Calu3 (cell line): ENCODE measurements at regions not wholly inside any gene's neighbourhood (a gene's known extent, or its start where the extent isn't known, plus 50 kb on each side); places are given as distances from the start of the nearest gene placed in this dataset.

Experiments used
- BruUV-seq: library from RNA; stranded (reverse); fragments of 400-500 nt; replicated peaks from 2 replicates; lab custom pipeline; 2021; lab: Mats Ljungman, UMichigan
- CTCF ChIA-PET: fragments of 300-600 bp; sonication (Branson Sonifier 250); formaldehyde crosslinking; loops from one replicate; lab custom pipeline; 2022; ENCODE audit warnings: antibody characterized with exemption; lab: Charles Lee
- DNase-seq: peaks from one replicate; pipeline ENCODE4 v3.0.0; 2022
- H3K27ac Mint-ChIP-seq: one replicate; pipeline ENCODE4 v1.8.0; 2022; ENCODE audit warnings: mixed read lengths; ENCODE audit not compliant: unreplicated experiment
- H3K27me3 Mint-ChIP-seq: one replicate; pipeline ENCODE4 v1.8.0; 2022; ENCODE audit warnings: mixed read lengths; ENCODE audit not compliant: unreplicated experiment
- H3K36me3 Mint-ChIP-seq: one replicate; pipeline ENCODE4 v1.8.0; 2022; ENCODE audit warnings: mild to moderate bottlenecking, moderate library complexity, mixed read lengths; ENCODE audit not compliant: insufficient read depth, unreplicated experiment
- H3K4me1 Mint-ChIP-seq: one replicate; pipeline ENCODE4 v1.8.0; 2022; ENCODE audit warnings: mild to moderate bottlenecking, low read depth, mixed read lengths; ENCODE audit not compliant: unreplicated experiment
- H3K4me3 Mint-ChIP-seq: one replicate; pipeline ENCODE4 v1.8.0; 2022; ENCODE audit warnings: mild to moderate bottlenecking, low read depth, moderate library complexity, mixed read lengths; ENCODE audit not compliant: unreplicated experiment
- H3K9me3 Mint-ChIP-seq: one replicate; pipeline ENCODE4 v1.8.0; 2022; ENCODE audit warnings: low read depth, mixed read lengths; ENCODE audit not compliant: unreplicated experiment
- CTCF ChIP-seq: fragments of 200-600 bp; IDR thresholded peaks from one replicate; pipeline ENCODE4 v1.8.0; 2022; ENCODE audit warnings: antibody characterized with exemption; ENCODE audit not compliant: unreplicated experiment
- intact Hi-C: fragments of 100-400 bp; cut with micrococcal nuclease; formaldehyde crosslinking; loops from one replicate; pipeline ENCODE4 v1.10.0; 2022; ENCODE audit not compliant: unreplicated experiment

GRCh38 chr6:104506429-104506828 lies 353.3 kb downstream of the HACE1 start:
- no peak for TF ChIP-seq CTCF
- DNase-seq = no peak
- no peaks in the 10 kb centered on the region for H3K9me3 Mint-ChIP-seq
- no peaks in the 10 kb centered on the region for H3K36me3 Mint-ChIP-seq
- intact Hi-C loops = no loop called here
- no peaks in the 10 kb centered on the region for H3K4me1 Mint-ChIP-seq
- no peak overlapping the region for H3K4me3 Mint-ChIP-seq
- no TSS peak for BruUV-seq
- CTCF ChIA-PET = interaction anchor here (0.6 kb wide), 1 partner anchor 699 kb away, joined by 3 read pairs; no protein-coding TSS in a partner anchor
- H3K27me3 Mint-ChIP-seq = no peaks in the 10 kb centered on the region
- no peak overlapping the region for H3K27ac Mint-ChIP-seq

GRCh38 chr6:104505838-104506237 lies 353.9 kb downstream of the HACE1 start:
- no peaks in the 10 kb centered on the region for H3K9me3 Mint-ChIP-seq
- no peaks in the 10 kb centered on the region for H3K4me1 Mint-ChIP-seq
- no peaks in the 10 kb centered on the region for H3K27me3 Mint-ChIP-seq
- TF ChIP-seq CTCF = no peak
- no peaks in the 10 kb centered on the region for H3K36me3 Mint-ChIP-seq
- DNase-seq = no peak
- BruUV-seq = no TSS peak
- intact Hi-C loops = no loop called here
- H3K4me3 Mint-ChIP-seq = no peak overlapping the region
- CTCF ChIA-PET = interaction anchor here (0.6 kb wide), 1 partner anchor 700 kb away, joined by 3 read pairs; no protein-coding TSS in a partner anchor
- H3K27ac Mint-ChIP-seq = no peak overlapping the region

- CTCF ChIA-PET = no interaction called here
- DNase-seq = no peak
- Mint-ChIP-seq H3K4me1 (no peaks in the 10 kb centered on the region), H3K36me3 (no peaks in the 10 kb centered on the region), H3K27ac (no peak overlapping the region), H3K9me3 (no peaks in the 10 kb centered on the region), H3K4me3 (no peak overlapping the region), H3K27me3 (no peaks in the 10 kb centered on the region)
- no TSS peak for BruUV-seq
- TF ChIP-seq CTCF = no peak
- intact Hi-C loops = no loop called here
Observed at GRCh38 chr6:104500265-104500664, 359.5 kb downstream of the HACE1 start.

GRCh38 chr6:104486035-104486434 lies 373.7 kb downstream of the HACE1 start:
- Mint-ChIP-seq H3K27me3 (no peaks in the 10 kb centered on the region), H3K36me3 (no peaks in the 10 kb centered on the region), H3K9me3 (no peaks in the 10 kb centered on the region), H3K4me1 (no peaks in the 10 kb centered on the region), H3K27ac (no peak overlapping the region), H3K4me3 (no peak overlapping the region)
- TF ChIP-seq CTCF = no peak
- intact Hi-C loops = loop anchor here (10.0 kb wide), 1 partner anchor 131 kb away; no protein-coding TSS in a partner anchor
- CTCF ChIA-PET = no interaction called here
- DNase-seq = no peak
- no TSS peak for BruUV-seq
